KBM-7 (cell line): ENCODE measurements at regions not wholly inside any gene's neighbourhood (a gene's known extent, or its start where the extent isn't known, plus 50 kb on each side); places are given as distances from the start of the nearest gene placed in this dataset.
"Not testable (repeated sequence)": the region's sequence is repeated elsewhere in the genome, so short reads cannot be mapped to it uniquely, and the experiment has no call there.

Source experiments
- DNase-seq: peaks from one replicate; pipeline ENCODE4 v3.0.0-alpha.2; 2015
- in situ Hi-C: fragments of 300-500 bp; cut with MboI; formaldehyde crosslinking; loops from 2 replicates; pipeline ENCODE4 v1.14.3; 2020; ENCODE audit warnings: low sequenced_read_pairs, low pct_unique_long_range_greater_than_20kb, mixed read lengths

GRCh38 chr12:25313266-25313990 is 62.7 kb upstream of the KRAS start:
- DNase-seq, in situ Hi-C loops: not testable (repeated sequence)

- DNase-seq, result no peak
- in situ Hi-C loops, result no loop called here
Observed at GRCh38 chr12:25311506-25311905, 60.8 kb upstream of the KRAS start.

DNA sequence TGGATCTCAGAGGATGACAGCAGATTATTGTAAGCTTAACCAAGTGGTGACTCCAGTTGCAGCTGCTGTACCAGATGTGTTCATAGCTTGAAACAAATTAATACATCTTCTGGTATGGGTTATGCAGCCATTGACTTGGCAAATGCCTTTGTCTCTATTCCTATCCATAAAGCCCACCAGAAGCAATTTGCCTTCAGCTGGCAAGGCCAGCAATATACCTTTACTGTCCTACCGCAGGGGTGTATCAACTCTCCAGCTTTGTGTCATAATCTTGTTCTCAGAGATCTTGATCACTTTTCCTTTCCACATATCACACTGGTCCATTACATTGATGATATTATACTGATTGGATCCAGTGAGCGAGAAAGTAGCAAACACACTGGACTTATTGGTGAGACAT is 59.3 kb upstream of the KRAS start:
- DNase-seq, in situ Hi-C loops: not testable (repeated sequence)

GRCh38 chr12:25308756-25309155 is 58.0 kb upstream of the KRAS start:
- no peak for DNase-seq
- in situ Hi-C loops, result no loop called here

GRCh38 chr12:25307818-25308217 is 57.1 kb upstream of the KRAS start:
- in situ Hi-C loops, result no loop called here
- DNase-seq, result no peak

DNA sequence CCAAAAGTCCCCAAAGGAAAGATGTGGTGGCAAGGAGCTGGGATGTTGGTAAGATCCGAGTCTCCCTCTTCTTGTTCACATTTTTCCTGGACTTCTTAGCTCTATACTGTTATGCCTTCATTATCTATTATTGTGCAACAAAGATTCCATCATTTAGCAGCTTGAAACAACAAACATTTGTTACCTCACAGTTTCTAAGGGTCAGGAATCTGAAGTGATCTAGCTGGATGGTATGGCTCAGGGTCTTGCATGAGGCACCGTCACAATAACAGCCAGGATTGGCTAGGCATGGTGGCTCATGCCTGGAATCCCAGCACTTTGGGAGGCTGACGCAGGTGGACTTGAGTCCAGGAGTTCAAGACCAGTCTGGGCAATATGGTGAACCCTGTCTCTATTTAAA is 51.1 kb upstream of the KRAS start:
- in situ Hi-C loops, result no loop called here
- DNase-seq, result no peak
